ENCODE measurements at regions not wholly inside any gene's neighbourhood (a gene's known extent, or its start where the extent isn't known, plus 50 kb on each side); places are given as distances from the start of the nearest gene placed in this dataset.

- CTCF ChIA-PET = no interaction called here
- DNase-seq = no peak
- 68% methylated on average over 16 of the region's 17 CpGs for WGBS (ENCODE audit: low lambda C conversion rate)
- no peak overlapping the region for H3K9ac ChIP-seq
- H3K4me3 ChIP-seq (ENCODE audit: low read depth in 2 of 2, low read length in 1 of 2) = no peak overlapping the region
- H3K79me2 ChIP-seq (ENCODE audit: insufficient read depth) = no peaks in the 10 kb centered on the region
- no peaks in the 10 kb centered on the region for H3K9me2 ChIP-seq
- H3K4me2 ChIP-seq = no peak overlapping the region
- no peaks in the 10 kb centered on the region for H3F3A ChIP-seq (replicated peaks; ENCODE audit: insufficient read depth)
- no peaks in the 10 kb centered on the region for H3K36me3 ChIP-seq (replicated peaks in 1 of 2; ENCODE audit: control insufficient read depth in 1 of 2, insufficient read depth in 2 of 2, low read length in 1 of 2)
- H3K27me3 ChIP-seq (ENCODE audit: insufficient read depth) = no peaks in the 10 kb centered on the region
- H4K20me1 ChIP-seq (ENCODE audit: insufficient read depth) = no peaks in the 10 kb centered on the region
- H3K27ac ChIP-seq (ENCODE audit: low read depth in 2 of 2, low read length in 1 of 2) = no peak overlapping the region
- H2AFZ ChIP-seq (ENCODE audit: low read depth) = no peak overlapping the region
- POLR2A ChIA-PET = no interaction called here
- no peaks in the 10 kb centered on the region for H3K9me3 ChIP-seq
- TF ChIP-seq ZBTB33 (IDR thresholded peaks at IDR 0.05; ENCODE audit: borderline replicate concordance, low read depth) (no peak), RFX5 (IDR thresholded peaks at IDR 0.05; ENCODE audit: low read length) (no peak), NRF1 (IDR thresholded peaks at IDR 0.05; ENCODE audit: low read depth, low read length) (no peak), MEF2A (IDR thresholded peaks at IDR 0.05; ENCODE audit: borderline replicate concordance, low read depth) (no peak), EZH2phosphoT487 (IDR thresholded peaks at IDR 0.05; ENCODE audit: borderline replicate concordance, low read depth) (no peak), FOSL2 (IDR thresholded peaks at IDR 0.05; ENCODE audit: borderline replicate concordance, low read depth) (no peak), PBX3 (IDR thresholded peaks at IDR 0.05) (no peak), RAD21 (IDR thresholded peaks at IDR 0.05; ENCODE audit: low read length) (no peak), FOXJ3 (CRISPR knock-in tag; IDR thresholded peaks at IDR 0.05) (no peak), MAX (IDR thresholded peaks at IDR 0.05; ENCODE audit: low read depth) (no peak), FOXM1 (IDR thresholded peaks at IDR 0.05; ENCODE audit: low read depth) (no peak), GATA2 (CRISPR knock-in tag; IDR thresholded peaks at IDR 0.05) (no peak), IRF3 (IDR thresholded peaks at IDR 0.05; ENCODE audit: low read depth, low read length) (no peak)
- TF ChIP-seq, protein P1, sequence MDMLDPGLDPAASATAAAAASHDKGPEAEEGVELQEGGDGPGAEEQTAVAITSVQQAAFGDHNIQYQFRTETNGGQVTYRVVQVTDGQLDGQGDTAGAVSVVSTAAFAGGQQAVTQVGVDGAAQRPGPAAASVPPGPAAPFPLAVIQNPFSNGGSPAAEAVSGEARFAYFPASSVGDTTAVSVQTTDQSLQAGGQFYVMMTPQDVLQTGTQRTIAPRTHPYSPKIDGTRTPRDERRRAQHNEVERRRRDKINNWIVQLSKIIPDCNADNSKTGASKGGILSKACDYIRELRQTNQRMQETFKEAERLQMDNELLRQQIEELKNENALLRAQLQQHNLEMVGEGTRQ (IDR thresholded peaks at IDR 0.05; ENCODE audit: borderline replicate concordance, low read depth, low read length) = no peak
- TF ChIP-seq, protein P2, sequence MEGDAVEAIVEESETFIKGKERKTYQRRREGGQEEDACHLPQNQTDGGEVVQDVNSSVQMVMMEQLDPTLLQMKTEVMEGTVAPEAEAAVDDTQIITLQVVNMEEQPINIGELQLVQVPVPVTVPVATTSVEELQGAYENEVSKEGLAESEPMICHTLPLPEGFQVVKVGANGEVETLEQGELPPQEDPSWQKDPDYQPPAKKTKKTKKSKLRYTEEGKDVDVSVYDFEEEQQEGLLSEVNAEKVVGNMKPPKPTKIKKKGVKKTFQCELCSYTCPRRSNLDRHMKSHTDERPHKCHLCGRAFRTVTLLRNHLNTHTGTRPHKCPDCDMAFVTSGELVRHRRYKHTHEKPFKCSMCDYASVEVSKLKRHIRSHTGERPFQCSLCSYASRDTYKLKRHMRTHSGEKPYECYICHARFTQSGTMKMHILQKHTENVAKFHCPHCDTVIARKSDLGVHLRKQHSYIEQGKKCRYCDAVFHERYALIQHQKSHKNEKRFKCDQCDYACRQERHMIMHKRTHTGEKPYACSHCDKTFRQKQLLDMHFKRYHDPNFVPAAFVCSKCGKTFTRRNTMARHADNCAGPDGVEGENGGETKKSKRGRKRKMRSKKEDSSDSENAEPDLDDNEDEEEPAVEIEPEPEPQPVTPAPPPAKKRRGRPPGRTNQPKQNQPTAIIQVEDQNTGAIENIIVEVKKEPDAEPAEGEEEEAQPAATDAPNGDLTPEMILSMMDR (IDR thresholded peaks at IDR 0.05) = no peak
- TF ChIP-seq, protein P3, sequence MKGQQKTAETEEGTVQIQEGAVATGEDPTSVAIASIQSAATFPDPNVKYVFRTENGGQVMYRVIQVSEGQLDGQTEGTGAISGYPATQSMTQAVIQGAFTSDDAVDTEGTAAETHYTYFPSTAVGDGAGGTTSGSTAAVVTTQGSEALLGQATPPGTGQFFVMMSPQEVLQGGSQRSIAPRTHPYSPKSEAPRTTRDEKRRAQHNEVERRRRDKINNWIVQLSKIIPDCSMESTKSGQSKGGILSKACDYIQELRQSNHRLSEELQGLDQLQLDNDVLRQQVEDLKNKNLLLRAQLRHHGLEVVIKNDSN (IDR thresholded peaks at IDR 0.05; ENCODE audit: borderline replicate concordance, low read depth) = no peak
- TF ChIP-seq, protein P4, sequence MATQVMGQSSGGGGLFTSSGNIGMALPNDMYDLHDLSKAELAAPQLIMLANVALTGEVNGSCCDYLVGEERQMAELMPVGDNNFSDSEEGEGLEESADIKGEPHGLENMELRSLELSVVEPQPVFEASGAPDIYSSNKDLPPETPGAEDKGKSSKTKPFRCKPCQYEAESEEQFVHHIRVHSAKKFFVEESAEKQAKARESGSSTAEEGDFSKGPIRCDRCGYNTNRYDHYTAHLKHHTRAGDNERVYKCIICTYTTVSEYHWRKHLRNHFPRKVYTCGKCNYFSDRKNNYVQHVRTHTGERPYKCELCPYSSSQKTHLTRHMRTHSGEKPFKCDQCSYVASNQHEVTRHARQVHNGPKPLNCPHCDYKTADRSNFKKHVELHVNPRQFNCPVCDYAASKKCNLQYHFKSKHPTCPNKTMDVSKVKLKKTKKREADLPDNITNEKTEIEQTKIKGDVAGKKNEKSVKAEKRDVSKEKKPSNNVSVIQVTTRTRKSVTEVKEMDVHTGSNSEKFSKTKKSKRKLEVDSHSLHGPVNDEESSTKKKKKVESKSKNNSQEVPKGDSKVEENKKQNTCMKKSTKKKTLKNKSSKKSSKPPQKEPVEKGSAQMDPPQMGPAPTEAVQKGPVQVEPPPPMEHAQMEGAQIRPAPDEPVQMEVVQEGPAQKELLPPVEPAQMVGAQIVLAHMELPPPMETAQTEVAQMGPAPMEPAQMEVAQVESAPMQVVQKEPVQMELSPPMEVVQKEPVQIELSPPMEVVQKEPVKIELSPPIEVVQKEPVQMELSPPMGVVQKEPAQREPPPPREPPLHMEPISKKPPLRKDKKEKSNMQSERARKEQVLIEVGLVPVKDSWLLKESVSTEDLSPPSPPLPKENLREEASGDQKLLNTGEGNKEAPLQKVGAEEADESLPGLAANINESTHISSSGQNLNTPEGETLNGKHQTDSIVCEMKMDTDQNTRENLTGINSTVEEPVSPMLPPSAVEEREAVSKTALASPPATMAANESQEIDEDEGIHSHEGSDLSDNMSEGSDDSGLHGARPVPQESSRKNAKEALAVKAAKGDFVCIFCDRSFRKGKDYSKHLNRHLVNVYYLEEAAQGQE (IDR thresholded peaks at IDR 0.05; ENCODE audit: low read depth, low read length) = no peak
- H3K4me1 ChIP-seq (ENCODE audit: control insufficient read depth in 1 of 2, insufficient read depth in 2 of 2, low read depth in 1 of 2, low read length in 1 of 2) = peaks cover 0 to 8% of the 10 kb centered on the region in 2 experiments; a peak in 1 of 4 replicates
Measured at GRCh38 chr2:236772220-236772837, 202.7 kb downstream of the ACKR3 start.
